ENCODE measurements at regions not wholly inside any gene's neighbourhood (a gene's known extent, or its start where the extent isn't known, plus 50 kb on each side); places are given as distances from the start of the nearest gene placed in this dataset.

DNA sequence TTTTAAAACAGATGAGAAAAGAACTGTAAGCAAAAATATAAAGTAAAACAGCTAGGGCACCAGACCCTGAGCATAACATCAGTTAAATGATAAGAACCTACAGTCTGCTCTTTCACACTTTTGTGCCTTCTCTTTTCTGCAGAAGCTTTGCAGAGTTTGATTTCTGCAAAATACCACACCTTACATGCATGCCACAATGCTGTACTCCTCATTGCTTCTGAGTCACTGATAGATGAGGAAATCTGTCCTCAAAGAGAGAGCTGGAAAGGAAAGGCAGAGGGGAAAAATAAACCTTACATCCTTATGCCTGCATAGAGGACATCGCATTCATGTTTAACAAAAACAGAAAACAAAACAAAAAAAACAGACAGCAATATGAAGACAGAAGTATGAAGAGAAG lies 142.9 kb downstream of the ATPSCKMT start:
- TF ChIP-seq, protein P1, sequence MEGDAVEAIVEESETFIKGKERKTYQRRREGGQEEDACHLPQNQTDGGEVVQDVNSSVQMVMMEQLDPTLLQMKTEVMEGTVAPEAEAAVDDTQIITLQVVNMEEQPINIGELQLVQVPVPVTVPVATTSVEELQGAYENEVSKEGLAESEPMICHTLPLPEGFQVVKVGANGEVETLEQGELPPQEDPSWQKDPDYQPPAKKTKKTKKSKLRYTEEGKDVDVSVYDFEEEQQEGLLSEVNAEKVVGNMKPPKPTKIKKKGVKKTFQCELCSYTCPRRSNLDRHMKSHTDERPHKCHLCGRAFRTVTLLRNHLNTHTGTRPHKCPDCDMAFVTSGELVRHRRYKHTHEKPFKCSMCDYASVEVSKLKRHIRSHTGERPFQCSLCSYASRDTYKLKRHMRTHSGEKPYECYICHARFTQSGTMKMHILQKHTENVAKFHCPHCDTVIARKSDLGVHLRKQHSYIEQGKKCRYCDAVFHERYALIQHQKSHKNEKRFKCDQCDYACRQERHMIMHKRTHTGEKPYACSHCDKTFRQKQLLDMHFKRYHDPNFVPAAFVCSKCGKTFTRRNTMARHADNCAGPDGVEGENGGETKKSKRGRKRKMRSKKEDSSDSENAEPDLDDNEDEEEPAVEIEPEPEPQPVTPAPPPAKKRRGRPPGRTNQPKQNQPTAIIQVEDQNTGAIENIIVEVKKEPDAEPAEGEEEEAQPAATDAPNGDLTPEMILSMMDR (IDR thresholded peaks at IDR 0.05; ENCODE audit: low read length), result no peak
- TF ChIP-seq EZH2 (IDR thresholded peaks at IDR 0.05; ENCODE audit: borderline replicate concordance, low read length), result no peak
